ENCODE measurements at regions not wholly inside any gene's neighbourhood (a gene's known extent, or its start where the extent isn't known, plus 50 kb on each side); places are given as distances from the start of the nearest gene placed in this dataset.

GRCh38 chr10:111319866-111320265 is 243.0 kb downstream of the ADRA2A start:
- TF ChIP-seq, protein P1, sequence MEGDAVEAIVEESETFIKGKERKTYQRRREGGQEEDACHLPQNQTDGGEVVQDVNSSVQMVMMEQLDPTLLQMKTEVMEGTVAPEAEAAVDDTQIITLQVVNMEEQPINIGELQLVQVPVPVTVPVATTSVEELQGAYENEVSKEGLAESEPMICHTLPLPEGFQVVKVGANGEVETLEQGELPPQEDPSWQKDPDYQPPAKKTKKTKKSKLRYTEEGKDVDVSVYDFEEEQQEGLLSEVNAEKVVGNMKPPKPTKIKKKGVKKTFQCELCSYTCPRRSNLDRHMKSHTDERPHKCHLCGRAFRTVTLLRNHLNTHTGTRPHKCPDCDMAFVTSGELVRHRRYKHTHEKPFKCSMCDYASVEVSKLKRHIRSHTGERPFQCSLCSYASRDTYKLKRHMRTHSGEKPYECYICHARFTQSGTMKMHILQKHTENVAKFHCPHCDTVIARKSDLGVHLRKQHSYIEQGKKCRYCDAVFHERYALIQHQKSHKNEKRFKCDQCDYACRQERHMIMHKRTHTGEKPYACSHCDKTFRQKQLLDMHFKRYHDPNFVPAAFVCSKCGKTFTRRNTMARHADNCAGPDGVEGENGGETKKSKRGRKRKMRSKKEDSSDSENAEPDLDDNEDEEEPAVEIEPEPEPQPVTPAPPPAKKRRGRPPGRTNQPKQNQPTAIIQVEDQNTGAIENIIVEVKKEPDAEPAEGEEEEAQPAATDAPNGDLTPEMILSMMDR (IDR thresholded peaks at IDR 0.05), result no peak
- no peak for TF ChIP-seq POLR2A (IDR thresholded peaks at IDR 0.05)
- no peak for TF ChIP-seq EP300 (IDR thresholded peaks at IDR 0.05)
